A673 (cell line): ENCODE measurements at regions not wholly inside any gene's neighbourhood (a gene's known extent, or its start where the extent isn't known, plus 50 kb on each side); places are given as distances from the start of the nearest gene placed in this dataset.
"Not testable (repeated sequence)": the region's sequence is repeated elsewhere in the genome, so short reads cannot be mapped to it uniquely, and the experiment has no call there.

Experiments used
- BruUV-seq: library from RNA; stranded (reverse); fragments of 400-500 nt; replicated peaks from 2 replicates; lab custom pipeline; 2021; lab: Mats Ljungman, UMichigan
- CTCF ChIA-PET: fragments of 300-600 bp; sonication (Branson Sonifier 250); formaldehyde crosslinking; loops from one replicate; lab custom pipeline; 2022; ENCODE audit warnings: antibody characterized with exemption; lab: Charles Lee
- POLR2A ChIA-PET: fragments of 300-600 bp; sonication (Branson Sonifier 250); formaldehyde crosslinking; loops from one replicate; lab custom pipeline; 2022; ENCODE audit warnings: antibody characterized with exemption; ENCODE audit not compliant: low non-redundant PET; lab: Charles Lee
- DNase-seq: peaks from one replicate; pipeline ENCODE4 v3.0.0-alpha.2; 2015; ENCODE audit warnings: low spot score
- H3K27ac ChIP-seq: fragments of 200-600 bp; sonication (generic); 2 replicates; pipeline ENCODE4 v1.5.1; 2016; ENCODE audit warnings: mixed run types, low read depth, mild to moderate bottlenecking, mixed read lengths, antibody characterized with exemption, low read length; ENCODE audit not compliant: poor library complexity, severe bottlenecking
- H3K27me3 ChIP-seq: fragments of 200-600 bp; sonication (generic); replicated peaks from 2 replicates; pipeline ENCODE4 v1.6.1; 2017; ENCODE audit warnings: mixed run types, low read depth, mild to moderate bottlenecking, mixed read lengths, antibody characterized with exemption, low read length; ENCODE audit not compliant: insufficient read depth, poor library complexity
- H3K36me3 ChIP-seq: fragments of 200-600 bp; sonication (generic); 2 replicates; pipeline ENCODE4 v1.6.1; 2016; ENCODE audit warnings: mixed run types, mild to moderate bottlenecking, mixed read lengths, antibody characterized with exemption, low read length; ENCODE audit not compliant: insufficient read depth, poor library complexity, severe bottlenecking
- H3K4me1 ChIP-seq: fragments of 200-600 bp; sonication (generic); 2 replicates; pipeline ENCODE4 v1.6.1; 2017; ENCODE audit warnings: mixed run types, mild to moderate bottlenecking, mixed read lengths, antibody characterized with exemption, low read length; ENCODE audit not compliant: insufficient read depth, poor library complexity, severe bottlenecking
- H3K4me3 ChIP-seq: fragments of 200-600 bp; sonication (generic); 2 replicates; pipeline ENCODE4 v1.5.1; 2016; ENCODE audit warnings: low read depth, mixed run types, mild to moderate bottlenecking, mixed read lengths, low read length; ENCODE audit not compliant: poor library complexity, severe bottlenecking
- H3K9me3 ChIP-seq: fragments of 200-600 bp; sonication (generic); 2 replicates; pipeline ENCODE4 v1.6.1; 2016; ENCODE audit warnings: mixed run types, low read depth, mild to moderate bottlenecking, mixed read lengths, antibody characterized with exemption, low read length; ENCODE audit not compliant: poor library complexity, severe bottlenecking
- EZH2 ChIP-seq: fragments of 200-600 bp; sonication (generic); IDR thresholded peaks from 2 replicates; pipeline ENCODE4 v1.6.1; 2017; ENCODE audit warnings: borderline replicate concordance, low read depth, mild to moderate bottlenecking, mixed read lengths, antibody characterized with exemption, low read length; ENCODE audit not compliant: poor library complexity, severe bottlenecking
- intact Hi-C: fragments of 100-400 bp; cut with micrococcal nuclease; formaldehyde crosslinking; loops from one replicate; pipeline ENCODE4 v1.10.0; 2022; ENCODE audit not compliant: unreplicated experiment
- TF ChIP-seq, protein P1 (sequence below): fragments of 300-800, 200-600 bp; sonication (generic); conservative IDR thresholded peaks from 2 replicates; pipeline ENCODE4 v1.5.1; 2017; ENCODE audit warnings: low read depth, mild to moderate bottlenecking, antibody characterized with exemption, low read length, moderate library complexity, mixed read lengths

DNA sequence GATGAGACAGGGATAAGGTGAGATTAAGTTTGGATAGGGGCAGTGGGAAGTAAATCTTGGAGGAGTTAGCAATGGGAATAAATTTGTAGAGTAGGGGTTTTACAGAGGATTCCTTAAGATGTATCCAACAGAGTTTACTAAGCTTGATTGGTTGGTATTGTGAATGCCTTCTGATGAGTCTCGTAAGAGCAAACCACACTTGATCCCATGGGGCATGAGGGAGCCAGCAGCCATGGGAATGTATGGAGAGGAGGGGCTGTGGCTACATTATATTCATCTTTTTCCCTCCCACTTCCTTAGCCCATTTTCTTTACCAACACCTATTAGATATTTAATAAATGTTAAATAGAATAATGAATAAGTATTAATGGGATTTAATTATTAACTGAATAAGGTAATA, 126.6 kb upstream of the NDST3 start:
- BruUV-seq = no TSS peak
- Histone ChIP-seq H3K4me3 (no peak overlapping the region), H3K27ac (no peak overlapping the region), H3K4me1 (no peaks in the 10 kb centered on the region), H3K36me3 (no peaks in the 10 kb centered on the region), H3K9me3 (no peaks in the 10 kb centered on the region), H3K27me3 (no peaks in the 10 kb centered on the region)
- ChIA-PET POLR2A (no interaction called here), CTCF (no interaction called here)
- no peak for DNase-seq
- intact Hi-C loops = no loop called here
- TF ChIP-seq EZH2 = no peak
- TF ChIP-seq, protein P1, sequence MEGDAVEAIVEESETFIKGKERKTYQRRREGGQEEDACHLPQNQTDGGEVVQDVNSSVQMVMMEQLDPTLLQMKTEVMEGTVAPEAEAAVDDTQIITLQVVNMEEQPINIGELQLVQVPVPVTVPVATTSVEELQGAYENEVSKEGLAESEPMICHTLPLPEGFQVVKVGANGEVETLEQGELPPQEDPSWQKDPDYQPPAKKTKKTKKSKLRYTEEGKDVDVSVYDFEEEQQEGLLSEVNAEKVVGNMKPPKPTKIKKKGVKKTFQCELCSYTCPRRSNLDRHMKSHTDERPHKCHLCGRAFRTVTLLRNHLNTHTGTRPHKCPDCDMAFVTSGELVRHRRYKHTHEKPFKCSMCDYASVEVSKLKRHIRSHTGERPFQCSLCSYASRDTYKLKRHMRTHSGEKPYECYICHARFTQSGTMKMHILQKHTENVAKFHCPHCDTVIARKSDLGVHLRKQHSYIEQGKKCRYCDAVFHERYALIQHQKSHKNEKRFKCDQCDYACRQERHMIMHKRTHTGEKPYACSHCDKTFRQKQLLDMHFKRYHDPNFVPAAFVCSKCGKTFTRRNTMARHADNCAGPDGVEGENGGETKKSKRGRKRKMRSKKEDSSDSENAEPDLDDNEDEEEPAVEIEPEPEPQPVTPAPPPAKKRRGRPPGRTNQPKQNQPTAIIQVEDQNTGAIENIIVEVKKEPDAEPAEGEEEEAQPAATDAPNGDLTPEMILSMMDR = no peak

DNA sequence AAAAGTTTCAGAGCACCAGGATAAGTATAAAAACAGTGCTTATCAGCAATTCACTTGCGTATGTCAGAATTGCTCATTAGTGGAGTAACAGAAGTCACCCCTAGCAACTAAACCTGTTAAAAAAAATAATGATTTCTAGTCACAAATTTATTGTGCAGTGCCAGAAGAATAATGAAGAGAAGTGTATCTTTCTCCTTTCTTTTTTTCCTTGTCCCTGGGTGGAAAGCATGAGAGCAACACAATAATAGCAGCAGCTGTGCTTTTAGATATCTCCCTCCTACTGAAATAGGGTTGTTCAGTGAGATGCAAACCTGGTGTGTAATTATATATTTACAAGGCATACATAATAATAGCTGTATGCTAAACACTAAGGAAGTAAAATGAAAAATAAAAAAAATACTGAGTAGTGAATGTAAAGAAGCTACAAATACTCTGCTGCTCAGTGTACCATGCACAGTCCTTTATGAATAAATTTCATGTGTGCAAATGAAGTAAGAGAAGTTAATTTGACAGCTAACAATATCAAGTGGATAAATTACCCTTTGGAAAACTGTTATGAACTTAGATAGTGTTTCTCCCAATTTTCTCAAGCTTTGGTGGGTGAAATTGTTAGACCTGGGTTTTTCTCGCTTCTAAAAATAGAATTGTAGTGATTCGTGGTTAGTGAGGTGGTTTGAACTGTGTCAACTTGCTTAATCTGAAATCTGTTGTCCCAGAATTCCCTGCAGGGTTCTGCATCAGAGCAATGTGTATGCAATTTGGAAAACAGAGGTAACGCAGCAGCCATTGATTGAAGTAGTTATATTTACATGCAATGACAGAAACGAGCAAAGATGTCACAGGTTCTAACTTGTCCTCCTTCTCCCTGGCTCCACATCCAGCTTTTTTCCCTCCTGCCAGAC, 125.7 kb upstream of the NDST3 start:
- Histone ChIP-seq H3K4me3 (no peak overlapping the region), H3K9me3 (no peaks in the 10 kb centered on the region), H3K27ac (no peak overlapping the region), H3K36me3 (no peaks in the 10 kb centered on the region), H3K4me1 (no peaks in the 10 kb centered on the region), H3K27me3 (no peaks in the 10 kb centered on the region)
- CTCF ChIA-PET = no interaction called here
- intact Hi-C loops = no loop called here
- DNase-seq = no peak
- no TSS peak for BruUV-seq
- TF ChIP-seq, protein P1 = no peak
- POLR2A ChIA-PET = no interaction called here

DNA sequence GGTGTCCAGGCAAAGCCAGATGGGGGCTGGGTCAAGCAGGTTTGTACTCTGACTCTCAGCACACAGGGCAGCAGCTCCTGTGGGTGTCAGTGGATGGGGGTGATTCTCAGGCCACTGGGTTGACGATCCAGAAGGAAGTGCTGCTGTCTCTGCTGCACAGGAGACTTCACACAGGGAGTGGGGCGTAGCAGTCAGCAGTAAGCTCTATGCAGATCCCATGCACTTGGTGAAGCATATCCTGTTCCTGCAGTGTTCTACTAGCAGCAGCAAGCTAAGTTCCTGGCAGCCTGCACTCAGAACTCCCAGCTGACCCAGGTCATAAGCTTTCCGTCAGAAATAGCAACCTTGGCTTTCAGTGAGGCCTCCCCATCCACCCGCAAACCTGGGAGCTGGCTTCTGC, 117.6 kb upstream of the NDST3 start:
- Histone ChIP-seq H3K4me3 (no peak overlapping the region), H3K9me3 (no peaks in the 10 kb centered on the region), H3K27ac (no peak overlapping the region), H3K36me3 (no peaks in the 10 kb centered on the region), H3K27me3 (no peaks in the 10 kb centered on the region), H3K4me1 (no peaks in the 10 kb centered on the region)
- TF ChIP-seq, protein P1 = no peak
- no peak for TF ChIP-seq EZH2
- BruUV-seq = no TSS peak
- POLR2A ChIA-PET = no interaction called here
- intact Hi-C loops = no loop called here
- CTCF ChIA-PET = no interaction called here
- DNase-seq = no peak

DNA sequence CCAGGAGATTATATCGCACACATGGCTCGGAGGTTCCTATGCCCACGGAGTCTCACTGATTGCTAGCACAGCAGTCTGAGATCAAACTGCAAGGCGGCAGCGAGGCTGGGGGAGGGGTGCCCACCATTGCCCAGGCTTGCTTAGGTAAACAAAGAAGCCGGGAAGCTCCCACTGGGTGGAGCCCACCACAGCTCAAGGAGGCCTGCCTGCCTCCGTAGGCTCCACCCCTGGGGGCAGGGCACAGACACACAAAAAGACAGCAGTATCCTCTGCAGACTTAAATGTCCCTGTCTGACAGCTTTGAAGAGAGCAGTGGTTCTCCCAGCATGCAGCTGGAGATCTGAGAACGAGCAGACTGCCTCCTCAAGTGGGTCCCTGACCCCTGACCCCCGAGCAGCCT, 112.0 kb upstream of the NDST3 start:
- H3K4me3 ChIP-seq, intact Hi-C loops, H3K27me3 ChIP-seq, DNase-seq, POLR2A ChIA-PET, H3K27ac ChIP-seq, H3K9me3 ChIP-seq, H3K36me3 ChIP-seq, H3K4me1 ChIP-seq, CTCF ChIA-PET, BruUV-seq: not testable (repeated sequence)

DNA sequence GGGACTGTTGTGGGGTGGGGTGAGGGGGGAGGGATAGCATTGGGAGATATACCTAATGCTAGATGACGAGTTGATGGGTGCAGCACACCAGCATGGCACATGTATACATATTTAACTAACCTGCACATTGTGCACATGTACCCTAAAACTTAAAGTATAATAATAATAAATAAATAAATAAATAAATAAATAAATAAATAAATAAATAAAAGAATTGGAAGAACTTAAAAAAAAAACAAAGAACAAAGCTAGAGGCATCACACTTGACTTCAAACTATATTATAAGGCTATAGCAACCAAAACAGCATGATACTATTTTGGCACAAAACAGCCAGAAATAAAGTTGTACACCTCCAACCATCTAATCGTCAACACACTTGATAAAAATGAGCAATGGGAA, 106.5 kb upstream of the NDST3 start:
- H3K36me3 ChIP-seq, H3K27ac ChIP-seq, CTCF ChIA-PET, DNase-seq, H3K4me1 ChIP-seq, POLR2A ChIA-PET, H3K27me3 ChIP-seq, BruUV-seq, H3K9me3 ChIP-seq, intact Hi-C loops, H3K4me3 ChIP-seq: not testable (repeated sequence)
